Urinary bladder (tissue), 4 donors: ENCODE measurements at regions not wholly inside any gene's neighbourhood (a gene's known extent, or its start where the extent isn't known, plus 50 kb on each side); places are given as distances from the start of the nearest gene placed in this dataset. TPM values are rescaled to one million over a fixed set of nuclear protein-coding genes. Genes with fewer than 3 reads are reported as not detected.
"Not testable (repeated sequence)": the region's sequence is repeated elsewhere in the genome, so short reads cannot be mapped to it uniquely, and the experiment has no call there.

ENCODE experiments used
- DNase-seq: peaks from one replicate; pipeline ENCODE4 v3.0.0-alpha.2; 2015; ENCODE audit errors: extremely low spot score
- H3K27ac ChIP-seq: one replicate; pipeline ENCODE4 v1.5.1; 2013; ENCODE audit warnings: low read depth, mild to moderate bottlenecking, moderate library complexity
- H3K36me3 ChIP-seq: one replicate; pipeline ENCODE4 v1.6.1; 2013; ENCODE audit warnings: mild to moderate bottlenecking, moderate library complexity; ENCODE audit not compliant: insufficient read depth
- H3K4me1 ChIP-seq: one replicate; pipeline ENCODE4 v1.6.1; 2013; ENCODE audit warnings: mild to moderate bottlenecking, moderate library complexity; ENCODE audit not compliant: insufficient read depth
- H3K4me3 ChIP-seq: one replicate; pipeline ENCODE4 v1.5.1; 2013; ENCODE audit warnings: low read depth, low read length
- WGBS: extraction: QIAGEN DNeasy Blood & Tissue Kit; methylation state at CpG from one replicate; pipeline ENCODE4 v1.1.7; 2013; 5-methylcytosine and 5-hydroxymethylcytosine counted together
- small RNA-seq: library from RNA; depleted of rRNA; stranded (forward); fragments of <200 nt; gene quantifications from one replicate; pipeline ENCODE3, GENCODE V24; 2014
- donor health status: healthy with polysubstance abuse.
- donor health status: healthy.

DNA sequence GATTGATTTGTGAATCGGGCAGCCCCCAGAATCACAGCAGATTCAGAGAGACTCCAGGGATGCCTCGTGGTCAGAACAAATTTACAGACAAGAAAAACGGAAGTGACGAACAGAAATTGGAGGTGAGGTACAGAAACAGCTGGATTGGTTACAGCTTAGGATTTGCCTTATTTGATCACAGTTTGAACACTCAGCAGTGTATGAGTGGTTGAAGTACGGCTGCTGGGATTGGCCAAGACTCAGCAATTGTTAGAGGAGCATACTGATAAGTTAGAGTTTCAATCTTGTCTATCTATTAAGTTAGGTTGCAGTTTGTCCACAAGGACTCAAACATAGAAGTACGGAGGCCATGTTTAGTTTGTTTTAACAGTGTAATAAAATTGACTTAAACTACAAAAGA is 61.1 kb upstream of the KBTBD8 start:
- 69% methylated on average over 6 of the region's 6 CpGs for WGBS
- not testable (repeated sequence) for H3K27ac ChIP-seq, H3K36me3 ChIP-seq, H3K4me3 ChIP-seq, DNase-seq, H3K4me1 ChIP-seq

DNA sequence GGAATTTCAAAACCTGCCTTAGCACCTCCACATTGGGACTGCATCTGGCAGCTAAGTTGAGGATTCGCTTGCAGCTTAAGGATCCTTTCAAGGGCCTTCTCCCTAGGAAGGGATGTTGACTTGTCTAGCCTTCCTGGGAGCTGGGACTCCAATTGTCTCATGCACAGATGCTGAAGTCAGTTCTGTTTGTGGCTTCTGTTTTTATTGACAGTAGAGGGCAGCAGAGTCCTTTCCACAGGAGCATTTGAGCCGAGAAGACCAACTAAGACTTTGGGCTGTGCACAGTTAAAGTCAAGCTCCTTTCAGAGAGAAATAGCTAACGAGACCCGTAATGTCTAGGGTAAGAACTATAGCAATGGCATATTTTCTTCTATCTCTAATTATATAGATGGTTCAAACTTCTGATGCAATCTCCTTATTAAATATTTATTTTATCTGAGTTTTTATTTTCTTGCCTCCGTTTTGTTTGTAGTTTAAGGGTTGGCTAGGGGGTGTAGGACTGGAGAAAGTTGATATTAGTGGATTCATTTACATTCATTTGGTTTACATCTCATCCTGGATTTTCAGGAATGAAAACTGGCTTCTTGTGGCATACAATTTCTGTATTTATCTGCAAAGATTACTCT is 59.7 kb upstream of the KBTBD8 start:
- Histone ChIP-seq H3K4me3 (no peak overlapping the region), H3K4me1 (no peaks in the 10 kb centered on the region), H3K36me3 (no peaks in the 10 kb centered on the region), H3K27ac (no peak overlapping the region)
- peak; percentile 21 for DNase-seq
- 16% methylated on average over 5 of the region's 5 CpGs for WGBS

DNA sequence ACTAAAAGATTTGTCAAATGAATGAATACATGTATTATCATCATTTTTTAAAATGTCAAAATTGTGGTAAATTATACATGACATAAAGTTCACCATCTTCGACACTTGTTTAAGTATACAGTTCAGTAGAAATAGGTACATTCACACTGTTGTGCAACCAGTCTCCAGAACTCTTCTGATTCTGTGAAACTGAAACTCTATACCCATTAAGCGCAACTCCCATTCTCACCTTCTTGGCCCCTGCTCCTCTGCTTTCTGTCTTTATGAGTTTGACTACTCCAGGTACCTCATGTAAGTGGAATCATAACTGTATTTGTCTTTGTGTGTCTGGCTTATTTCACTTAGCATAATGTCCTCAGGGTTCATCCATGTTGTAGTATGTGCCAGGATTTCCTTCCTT is 50.1 kb upstream of the KBTBD8 start:
- DNase-seq: no peak
- 93% methylated on average over 2 of the region's 2 CpGs for WGBS
- no peaks in the 10 kb centered on the region for H3K36me3 ChIP-seq
- H3K4me1 ChIP-seq: no peaks in the 10 kb centered on the region
- no peak overlapping the region for H3K27ac ChIP-seq
- no peak overlapping the region for H3K4me3 ChIP-seq

Small RNA genes lying in the stretch of these regions (small RNA-seq; reads per million reads assigned to genes)
- not detected for gene RPL21P41
